RWPE2 (cell line): ENCODE measurements at regions not wholly inside any gene's neighbourhood (a gene's known extent, or its start where the extent isn't known, plus 50 kb on each side); places are given as distances from the start of the nearest gene placed in this dataset.

Experiments used
- ATAC-seq: fragments of 200-7000 bp; cut with Tn5 transposase; 3 replicates; pipeline ENCODE4 v1.9.1; 2021; ENCODE audit warnings: low read depth
- DNase-seq: peaks from one replicate; pipeline ENCODE4 v3.0.0-alpha.2; 2020; ENCODE audit warnings: low spot score
- H3K27ac ChIP-seq: fragments of 450-650 bp; 2 replicates; pipeline ENCODE4 v1.5.1; 2017; ENCODE audit warnings: mild to moderate bottlenecking; ENCODE audit not compliant: poor library complexity, severe bottlenecking
- H3K27me3 ChIP-seq: fragments of 250-450 bp; sonication (Bioruptor Pico); 2 replicates; pipeline ENCODE4 v1.5.1; 2021; ENCODE audit warnings: mild to moderate bottlenecking, moderate library complexity; ENCODE audit not compliant: insufficient read depth, poor library complexity, severe bottlenecking
- H3K36me3 ChIP-seq: fragments of 250-450 bp; sonication (Bioruptor Pico); 2 replicates; pipeline ENCODE4 v1.5.1; 2020; ENCODE audit warnings: low read depth, mild to moderate bottlenecking, moderate library complexity
- H3K4me1 ChIP-seq: fragments of 250-450 bp; sonication (Bioruptor Pico); 2 replicates; pipeline ENCODE4 v1.5.1; 2021; ENCODE audit warnings: mild to moderate bottlenecking, moderate library complexity; ENCODE audit not compliant: insufficient read depth, poor library complexity, severe bottlenecking
- H3K4me3 ChIP-seq: fragments of 250-450 bp; sonication (Bioruptor Pico); 2 replicates; pipeline ENCODE4 v1.5.1; 2021; ENCODE audit warnings: mild to moderate bottlenecking, moderate library complexity; ENCODE audit not compliant: severe bottlenecking
- H3K9me3 ChIP-seq: fragments of 250-450 bp; sonication (Bioruptor Pico); 2 replicates; pipeline ENCODE4 v1.5.1; 2021; ENCODE audit warnings: mild to moderate bottlenecking, moderate library complexity; ENCODE audit not compliant: severe bottlenecking
- CTCF ChIP-seq: fragments of 450-650 bp; IDR thresholded peaks from one replicate; pipeline ENCODE4 v1.5.1; 2017; ENCODE audit warnings: mild to moderate bottlenecking, moderate library complexity; ENCODE audit not compliant: poor library complexity, severe bottlenecking

DNA sequence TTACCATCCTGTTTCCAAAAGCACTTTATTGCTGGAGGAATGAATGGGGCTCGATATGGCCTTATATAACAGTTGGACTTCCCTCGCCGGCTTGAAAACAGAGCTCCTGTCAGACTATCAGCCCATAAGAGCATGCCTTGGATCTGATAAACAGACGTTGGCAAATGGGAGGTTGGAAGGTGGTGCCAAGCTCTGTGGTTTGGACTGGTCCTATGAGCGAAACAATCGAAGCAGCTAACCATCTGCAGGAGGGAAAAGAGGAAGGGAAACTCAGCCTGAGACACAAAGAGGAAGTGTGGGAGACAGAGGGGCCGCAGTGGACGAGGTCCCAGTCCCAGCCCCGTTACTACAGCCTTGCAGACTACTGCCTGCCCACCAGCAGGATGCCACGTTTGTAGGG lies 92.9 kb downstream of the TFAP2C start:
- H3K4me1 ChIP-seq: no peaks in the 10 kb centered on the region
- no peak overlapping the region for H3K27ac ChIP-seq
- TF ChIP-seq CTCF: no peak
- H3K4me3 ChIP-seq: no peak overlapping the region
- no peaks in the 10 kb centered on the region for H3K9me3 ChIP-seq
- DNase-seq (peak; percentile 55), ATAC-seq (no peak; the same call in 2 of the 3 replicates)
- no peaks in the 10 kb centered on the region for H3K36me3 ChIP-seq
- H3K27me3 ChIP-seq: no peaks in the 10 kb centered on the region

- Histone ChIP-seq H3K27me3 (no peaks in the 10 kb centered on the region), H3K36me3 (no peaks in the 10 kb centered on the region), H3K9me3 (no peaks in the 10 kb centered on the region), H3K4me1 (no peaks in the 10 kb centered on the region), H3K4me3 (no peak overlapping the region), H3K27ac (no peak overlapping the region)
- DNase-seq: no peak
- TF ChIP-seq CTCF: no peak
- ATAC-seq: no peak
Observed at GRCh38 chr20:56723331-56723730, 94.2 kb downstream of the TFAP2C start.

DNA sequence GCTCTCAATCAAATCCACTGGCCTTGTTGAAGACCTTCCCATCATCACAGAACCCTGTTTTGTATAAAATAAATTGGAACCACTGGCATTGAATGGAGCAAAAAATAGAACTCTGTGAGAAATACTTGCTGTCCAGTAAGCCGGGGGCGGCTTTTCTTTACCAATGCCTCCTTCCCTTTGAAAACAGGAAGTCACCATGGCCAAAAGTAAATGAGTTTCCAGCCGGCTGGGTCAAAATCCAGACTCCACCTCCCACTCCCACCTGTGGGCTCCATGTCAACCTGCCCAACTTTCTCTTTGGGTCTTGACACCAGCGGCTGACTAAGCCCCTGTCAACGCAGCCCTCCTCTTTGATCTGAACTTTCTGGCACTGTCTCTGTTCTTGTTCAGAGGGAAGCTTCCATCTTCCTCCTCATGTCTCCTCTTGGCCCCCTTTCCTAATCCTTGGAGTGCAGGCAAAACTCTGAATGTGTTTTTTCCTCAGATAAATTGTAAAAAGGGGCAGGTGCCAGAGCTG lies 95.2 kb downstream of the TFAP2C start:
- Histone ChIP-seq H3K4me1 (no peaks in the 10 kb centered on the region), H3K36me3 (no peaks in the 10 kb centered on the region), H3K27me3 (no peaks in the 10 kb centered on the region), H3K4me3 (no peak overlapping the region), H3K27ac (no peak overlapping the region), H3K9me3 (no peaks in the 10 kb centered on the region)
- no peak for DNase-seq
- no peak for ATAC-seq
- TF ChIP-seq CTCF: no peak

DNA sequence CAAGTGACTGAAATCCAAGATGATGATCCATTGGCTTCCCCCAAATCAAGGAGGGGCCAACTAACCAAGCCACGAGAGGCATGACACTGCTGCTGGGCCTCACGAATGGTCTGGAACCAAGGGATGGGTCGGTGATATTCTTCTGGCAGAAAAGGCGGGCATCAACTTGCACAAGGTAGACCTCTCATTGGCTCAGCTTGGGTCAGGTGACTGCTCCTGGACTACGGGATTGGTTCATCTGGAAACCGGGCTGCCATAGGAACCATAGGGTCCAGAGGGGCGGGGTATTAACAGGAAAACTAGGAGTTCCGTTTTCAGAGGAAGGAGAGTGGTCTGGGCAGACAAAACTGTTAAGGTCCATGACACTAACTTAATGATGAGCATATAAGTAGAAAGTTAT lies 100.9 kb downstream of the TFAP2C start:
- ATAC-seq: 0 out of 3 replicates have a peak, but pooled peaks have one; percentile 27
- DNase-seq: no peak
- no peak for TF ChIP-seq CTCF

DNA sequence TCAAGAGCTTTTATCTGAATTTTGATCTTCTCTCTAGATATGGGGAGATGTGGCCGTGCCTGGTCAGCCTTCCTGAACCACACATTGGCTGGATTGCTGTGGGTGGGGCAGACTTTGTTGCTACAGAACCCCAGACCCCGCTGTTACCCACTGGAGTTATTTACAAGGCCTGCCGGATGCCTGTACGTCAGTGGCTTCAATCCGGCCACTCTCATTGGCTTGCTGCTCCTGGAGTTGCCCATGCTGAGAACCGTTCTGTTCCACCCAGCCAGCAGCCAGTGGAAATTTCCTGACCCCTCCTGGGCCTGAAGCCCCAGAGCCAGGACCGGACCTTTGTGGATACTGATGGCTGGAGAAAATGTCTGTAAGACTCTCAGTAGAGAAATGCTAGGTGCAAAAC lies 101.9 kb downstream of the TFAP2C start:
- H3K27ac ChIP-seq: no peak overlapping the region
- no peak for TF ChIP-seq CTCF
- H3K4me1 ChIP-seq: no peaks in the 10 kb centered on the region
- H3K27me3 ChIP-seq: no peaks in the 10 kb centered on the region
- no peaks in the 10 kb centered on the region for H3K9me3 ChIP-seq
- no peak for DNase-seq
- ATAC-seq: no peak
- H3K4me3 ChIP-seq: no peak overlapping the region
- H3K36me3 ChIP-seq: no peaks in the 10 kb centered on the region

More for the DNA sequence above, 100.9 kb downstream of the TFAP2C start:
- no peaks in the 10 kb centered on the region for H3K4me1 ChIP-seq
- H3K36me3 ChIP-seq: no peaks in the 10 kb centered on the region
- H3K9me3 ChIP-seq: no peaks in the 10 kb centered on the region
- H3K27me3 ChIP-seq: no peaks in the 10 kb centered on the region
- no peak overlapping the region for H3K27ac ChIP-seq
- no peak overlapping the region for H3K4me3 ChIP-seq
